HG02588 (cell line): ENCODE measurements at regions not wholly inside any gene's neighbourhood (a gene's known extent, or its start where the extent isn't known, plus 50 kb on each side); places are given as distances from the start of the nearest gene placed in this dataset.
"Not testable (repeated sequence)": the region's sequence is repeated elsewhere in the genome, so short reads cannot be mapped to it uniquely, and the experiment has no call there.

ENCODE experiments used
- ATAC-seq: cut with Tn5 transposase; IDR thresholded peaks from one replicate; pipeline ENCODE4 v1.9.1; 2021; ENCODE audit warnings: mild to moderate bottlenecking, moderate library complexity; ENCODE audit not compliant: unreplicated experiment

DNA sequence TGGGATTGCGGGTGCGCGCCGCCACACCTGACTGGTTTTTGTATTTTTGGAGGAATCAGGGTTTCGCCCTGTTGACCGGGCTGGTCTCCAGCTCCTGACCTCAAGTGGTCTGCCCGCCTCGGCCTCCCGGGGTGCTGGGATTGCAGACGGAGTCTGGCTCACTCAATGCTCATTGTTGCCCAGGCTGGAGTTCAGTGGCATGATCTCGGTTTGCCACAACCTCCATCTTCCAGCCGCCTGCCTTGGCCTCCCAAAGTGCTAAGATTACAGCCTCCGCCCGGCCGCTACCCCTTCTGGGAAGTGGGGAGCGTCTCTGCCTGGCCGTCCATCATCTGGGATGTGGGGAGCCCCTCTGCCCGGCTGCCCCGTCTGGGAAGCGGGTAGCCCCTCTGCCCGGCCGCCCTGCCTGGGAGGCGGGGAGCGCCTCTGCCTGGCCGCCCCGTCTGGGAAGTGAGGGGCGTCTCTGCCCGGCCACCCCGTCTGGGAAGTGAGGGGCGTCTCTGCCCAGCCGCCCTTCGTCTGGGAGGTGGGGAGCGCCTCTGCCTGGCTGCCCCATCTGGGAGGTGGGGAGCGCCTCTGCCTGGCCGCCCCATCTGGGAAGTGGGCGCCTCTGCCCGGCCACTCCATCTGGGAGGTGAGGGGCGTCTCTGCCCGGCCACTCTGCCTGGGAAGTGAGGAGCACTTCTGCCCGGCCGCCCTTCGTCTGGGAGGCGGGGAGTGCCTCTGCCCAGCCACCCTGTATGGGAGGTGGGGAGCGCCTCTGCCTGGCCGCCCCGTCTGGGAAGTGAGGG lies 381.8 kb upstream of the MIS18BP1 start:
- not testable (repeated sequence) for ATAC-seq

DNA sequence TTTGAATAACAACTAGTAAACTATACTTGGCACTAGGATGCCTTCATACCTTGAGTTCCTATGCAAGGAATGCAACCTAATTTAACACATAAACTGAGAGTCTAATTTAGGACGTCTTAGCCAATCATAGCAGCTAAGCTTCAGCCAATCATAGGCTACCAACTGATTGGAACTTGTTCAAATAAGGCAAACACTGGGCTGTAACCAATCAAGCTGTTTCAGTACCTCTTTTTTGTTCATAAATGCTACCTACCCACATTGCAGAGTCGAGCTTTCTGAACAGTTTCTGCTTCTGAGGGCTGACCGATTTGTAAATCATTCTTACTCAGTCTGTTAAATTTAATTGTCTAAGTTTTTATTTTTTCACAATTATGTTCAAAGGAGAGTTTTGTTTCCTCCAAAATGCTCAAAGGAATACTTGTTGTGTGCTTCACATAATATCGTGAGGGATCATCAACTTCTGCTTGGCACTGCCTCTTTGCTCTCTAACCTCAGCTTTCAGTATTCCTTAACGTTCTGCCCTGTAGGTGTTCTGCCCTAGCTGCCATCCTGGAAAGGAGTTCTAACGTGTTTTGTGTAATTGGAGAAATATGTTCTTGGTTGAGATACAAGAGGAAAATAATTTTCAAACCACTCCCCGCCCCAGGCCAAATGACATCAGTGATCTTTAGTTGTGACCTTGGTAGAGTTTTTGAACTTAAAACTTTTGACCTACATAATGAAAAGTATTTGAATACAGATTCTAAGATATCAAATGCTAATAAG lies 380.4 kb upstream of the MIS18BP1 start:
- ATAC-seq, result no peak

DNA sequence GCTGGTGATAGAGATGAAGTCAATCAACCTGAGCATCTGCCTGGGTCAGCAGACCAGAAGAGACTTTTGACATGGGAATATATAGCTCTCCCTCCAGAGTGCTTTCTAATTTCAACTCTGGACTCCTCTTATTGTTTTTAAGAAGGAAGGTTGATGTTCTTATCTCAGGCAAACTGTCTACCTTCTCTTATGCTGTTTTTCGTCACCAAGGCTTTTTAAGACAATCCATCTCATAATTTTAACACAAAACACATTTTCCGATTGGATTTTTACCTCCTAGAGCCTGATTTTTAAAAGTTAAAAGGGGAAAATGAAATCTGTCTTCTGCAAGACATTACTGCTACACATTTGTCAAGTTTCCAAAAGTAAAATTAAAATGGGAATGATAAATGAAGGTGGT lies 368.7 kb upstream of the MIS18BP1 start:
- ATAC-seq, result no peak

- ATAC-seq, result no peak
These were observed 366.8 kb upstream of the MIS18BP1 start for GRCh38 chr14:45619831-45620230.

DNA sequence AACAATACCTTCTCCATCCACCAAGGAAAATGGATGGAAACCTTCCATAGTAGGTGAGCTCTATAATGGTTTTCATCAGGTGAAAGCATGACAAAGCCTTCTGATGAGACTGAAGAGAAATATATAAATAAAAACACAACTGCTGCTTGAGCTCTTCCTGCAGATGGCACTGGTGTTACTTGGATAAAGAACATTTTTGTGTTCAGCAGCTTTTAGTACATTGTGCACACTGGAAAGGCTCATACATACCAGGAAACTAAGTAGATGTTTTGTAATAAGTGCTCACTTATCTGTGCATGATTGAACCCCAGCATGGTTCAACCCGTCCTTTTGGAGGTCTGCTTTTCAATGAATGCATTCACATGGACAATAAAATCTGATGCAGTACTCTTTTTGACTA lies 357.3 kb upstream of the MIS18BP1 start:
- ATAC-seq, result no peak

- no peak for ATAC-seq
These were observed 334.1 kb upstream of the MIS18BP1 start for GRCh38 chr14:45587142-45587541.

GRCh38 chr14:45559626-45560025 lies 306.6 kb upstream of the MIS18BP1 start:
- ATAC-seq, result no peak

DNA sequence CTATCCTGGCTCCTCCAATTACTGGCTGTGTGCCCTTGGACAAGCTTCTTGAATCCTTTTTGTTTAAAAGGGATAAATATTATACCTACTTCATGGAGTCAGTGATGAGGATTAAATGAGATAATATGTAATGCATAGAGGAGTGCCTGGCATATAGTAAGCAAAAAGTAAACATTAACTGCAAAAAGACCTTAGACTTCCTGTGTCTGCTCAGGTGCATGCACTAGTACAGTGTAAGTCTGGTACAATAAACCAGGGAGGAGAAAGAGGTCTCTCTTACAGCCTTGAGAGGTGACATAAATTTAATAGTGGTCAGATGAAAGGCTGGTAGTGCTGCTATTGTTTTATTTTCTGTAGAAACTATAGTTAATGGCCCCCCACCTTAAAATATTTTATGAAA lies 305.2 kb upstream of the MIS18BP1 start:
- no peak for ATAC-seq

DNA sequence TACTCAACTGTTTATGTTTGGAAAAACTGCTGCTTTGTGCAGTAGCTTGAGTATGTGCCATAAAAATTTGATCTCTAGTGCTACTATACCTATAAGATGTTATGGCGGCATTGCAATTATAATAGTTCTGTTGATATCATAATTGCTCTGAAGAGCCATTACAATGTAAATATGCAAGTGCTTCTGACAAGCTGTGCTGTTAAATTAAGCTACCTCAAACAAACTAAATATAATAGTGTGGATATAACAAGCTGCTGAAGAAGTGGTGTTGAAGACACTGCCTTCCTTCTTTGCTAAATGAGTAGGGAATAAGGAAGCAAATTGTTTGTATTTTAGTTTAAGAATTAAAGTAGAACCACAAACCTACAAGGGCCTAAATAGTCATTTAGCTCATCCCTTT lies 301.0 kb upstream of the MIS18BP1 start:
- no peak for ATAC-seq

DNA sequence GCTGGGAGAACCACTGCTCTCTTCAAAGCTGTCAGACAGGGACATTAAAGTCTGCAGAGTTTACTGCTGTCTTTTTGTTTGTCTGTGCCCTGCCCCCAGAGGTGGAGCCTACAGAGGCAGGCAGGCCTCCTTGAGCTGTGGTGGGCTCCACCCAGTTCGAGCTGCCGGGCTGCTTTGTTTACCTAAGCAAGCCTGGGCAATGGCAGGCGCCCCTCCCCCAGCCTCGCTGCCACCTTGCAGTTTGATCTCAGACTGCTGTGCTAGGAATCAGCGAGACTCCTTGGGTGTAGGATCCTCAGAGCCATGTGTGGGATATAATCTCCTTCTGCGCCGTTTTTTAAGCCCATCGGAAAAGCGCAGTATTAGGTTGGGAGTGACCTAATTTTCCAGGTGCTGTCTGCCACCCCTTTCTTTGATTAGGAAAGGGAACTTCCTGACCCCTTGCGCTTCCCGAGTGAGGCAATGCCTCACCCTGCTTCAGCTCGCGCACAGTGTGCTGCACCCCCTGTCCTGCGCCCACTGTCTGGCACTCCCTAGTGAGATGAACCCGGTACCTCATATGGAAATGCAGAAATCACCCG lies 298.3 kb upstream of the MIS18BP1 start:
- ATAC-seq, result not testable (repeated sequence)

DNA sequence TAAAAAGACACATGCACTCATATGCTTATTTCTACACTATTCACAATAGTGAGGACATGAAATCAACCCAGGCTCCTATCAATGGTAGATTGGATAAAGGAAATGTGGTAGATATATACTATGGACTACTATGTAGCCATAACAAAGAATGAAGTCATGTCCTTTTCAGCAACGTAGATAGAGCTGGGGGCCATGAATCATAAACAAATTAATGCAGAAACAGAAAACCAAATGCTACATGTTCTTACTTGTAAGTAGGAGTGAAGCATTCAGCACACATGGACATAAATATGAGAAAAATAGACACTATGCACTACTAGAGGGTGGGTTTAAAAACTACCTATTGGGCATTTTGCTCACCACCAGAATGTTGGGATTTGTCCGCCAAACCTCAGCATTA lies 278.0 kb upstream of the MIS18BP1 start:
- ATAC-seq, result no peak

- ATAC-seq, result no peak
These were observed 273.9 kb upstream of the MIS18BP1 start for GRCh38 chr14:45526715-45527549.

- ATAC-seq, result no peak
These were observed 266.8 kb upstream of the MIS18BP1 start for GRCh38 chr14:45519766-45520165.

- no peak for ATAC-seq
These were observed 239.9 kb upstream of the MIS18BP1 start for GRCh38 chr14:45492876-45493275.

DNA sequence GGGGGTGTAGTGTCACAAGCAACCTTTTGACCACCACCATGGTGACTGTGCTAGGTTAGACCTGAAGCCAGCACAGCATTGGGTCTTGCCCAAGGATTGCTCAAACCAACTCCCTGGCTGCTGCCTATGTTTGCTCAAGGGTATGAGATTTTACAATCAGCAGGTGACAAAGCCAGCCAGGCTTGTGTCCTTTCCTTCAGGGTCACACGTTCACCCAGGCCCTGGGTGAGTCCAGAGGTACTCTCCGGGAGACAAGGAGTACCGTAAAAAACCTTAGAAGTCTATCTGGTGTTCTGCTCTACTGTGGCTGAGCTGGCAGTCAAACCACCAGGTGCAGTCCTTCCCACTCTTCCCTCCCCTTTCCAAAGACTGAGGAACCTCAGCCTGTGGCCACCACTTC lies 238.9 kb upstream of the MIS18BP1 start:
- no peak for ATAC-seq

- ATAC-seq, result no peak
These were observed 233.6 kb upstream of the MIS18BP1 start for GRCh38 chr14:45486599-45486998.

- ATAC-seq, result no peak
These were observed 214.0 kb upstream of the MIS18BP1 start for GRCh38 chr14:45467023-45467422.

DNA sequence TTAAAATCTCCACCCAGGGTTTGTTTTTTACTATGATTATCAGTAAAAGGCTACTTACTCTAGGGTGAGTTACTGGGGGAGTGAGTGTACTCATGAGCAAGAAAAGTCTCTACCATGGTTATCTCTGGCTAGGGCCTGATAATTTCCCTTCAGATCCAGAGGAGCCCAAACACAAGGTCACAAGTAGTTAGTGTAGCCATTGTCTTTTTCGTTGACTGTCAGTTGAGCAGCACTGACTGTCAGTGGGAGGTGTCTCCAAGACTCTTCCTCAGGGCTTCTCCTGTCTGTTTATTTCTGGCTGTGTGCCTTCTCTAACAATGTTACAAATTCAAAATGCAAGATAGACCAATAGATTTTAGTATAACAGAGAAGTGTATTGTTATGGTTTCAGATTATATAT lies 181.2 kb upstream of the MIS18BP1 start:
- ATAC-seq, result no peak

- no peak for ATAC-seq
These were observed 173.8 kb upstream of the MIS18BP1 start for GRCh38 chr14:45426685-45427282.

DNA sequence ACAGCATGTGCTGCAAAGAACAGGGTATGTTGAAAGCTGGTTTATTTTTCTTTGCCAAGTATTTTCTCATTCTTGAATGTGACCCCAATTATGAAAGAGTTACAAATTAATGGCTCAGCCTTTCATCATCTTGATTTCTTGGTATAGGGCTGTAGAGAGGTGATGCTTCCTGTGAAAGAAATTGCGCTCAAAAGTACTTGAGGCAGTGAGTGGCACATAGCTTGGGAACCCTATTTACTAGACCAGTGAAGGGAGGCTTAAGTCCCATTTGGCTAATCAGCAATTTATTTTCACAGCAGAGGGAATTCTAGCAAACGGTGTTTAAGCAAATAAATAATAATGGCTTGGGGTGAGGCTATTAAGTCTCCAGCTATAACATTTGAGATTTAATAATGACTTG lies 153.9 kb upstream of the MIS18BP1 start:
- no peak for ATAC-seq
